ENCODE measurements at regions not wholly inside any gene's neighbourhood (a gene's known extent, or its start where the extent isn't known, plus 50 kb on each side); places are given as distances from the start of the nearest gene placed in this dataset.

DNA sequence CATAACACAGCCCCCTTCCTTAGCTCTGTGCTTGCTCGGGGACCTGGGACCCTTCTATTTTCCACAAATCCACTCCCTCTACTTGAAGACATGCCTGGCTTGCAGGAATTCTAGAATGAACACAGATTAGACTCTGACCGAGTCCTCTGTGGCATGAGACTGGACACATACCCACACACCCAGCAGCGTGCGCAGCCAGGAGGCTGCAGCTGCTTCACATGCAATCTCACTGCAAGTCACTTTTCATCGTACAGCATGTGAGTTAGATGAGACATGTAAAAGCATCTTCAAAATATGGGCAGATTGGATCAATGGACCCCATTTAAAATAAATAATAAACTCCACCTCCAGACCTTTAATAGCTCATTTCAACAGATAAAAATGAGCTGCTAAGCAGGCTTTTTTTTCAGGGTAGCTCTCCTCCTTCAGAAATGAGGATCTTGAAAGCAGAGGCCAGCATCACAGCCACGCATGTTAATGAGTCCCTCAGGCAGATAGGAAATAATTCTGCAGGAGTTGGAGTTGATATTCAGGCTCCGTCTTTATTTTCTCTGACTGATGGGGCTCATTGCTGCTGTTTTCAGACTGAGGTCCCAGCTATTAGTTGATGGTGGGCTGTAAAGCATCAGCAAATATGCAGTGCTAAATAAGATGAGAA is 215.1 kb upstream of the GGTLC1 start:
- TF ChIP-seq, protein P1, sequence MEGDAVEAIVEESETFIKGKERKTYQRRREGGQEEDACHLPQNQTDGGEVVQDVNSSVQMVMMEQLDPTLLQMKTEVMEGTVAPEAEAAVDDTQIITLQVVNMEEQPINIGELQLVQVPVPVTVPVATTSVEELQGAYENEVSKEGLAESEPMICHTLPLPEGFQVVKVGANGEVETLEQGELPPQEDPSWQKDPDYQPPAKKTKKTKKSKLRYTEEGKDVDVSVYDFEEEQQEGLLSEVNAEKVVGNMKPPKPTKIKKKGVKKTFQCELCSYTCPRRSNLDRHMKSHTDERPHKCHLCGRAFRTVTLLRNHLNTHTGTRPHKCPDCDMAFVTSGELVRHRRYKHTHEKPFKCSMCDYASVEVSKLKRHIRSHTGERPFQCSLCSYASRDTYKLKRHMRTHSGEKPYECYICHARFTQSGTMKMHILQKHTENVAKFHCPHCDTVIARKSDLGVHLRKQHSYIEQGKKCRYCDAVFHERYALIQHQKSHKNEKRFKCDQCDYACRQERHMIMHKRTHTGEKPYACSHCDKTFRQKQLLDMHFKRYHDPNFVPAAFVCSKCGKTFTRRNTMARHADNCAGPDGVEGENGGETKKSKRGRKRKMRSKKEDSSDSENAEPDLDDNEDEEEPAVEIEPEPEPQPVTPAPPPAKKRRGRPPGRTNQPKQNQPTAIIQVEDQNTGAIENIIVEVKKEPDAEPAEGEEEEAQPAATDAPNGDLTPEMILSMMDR (IDR thresholded peaks at IDR 0.05), result no peak
- no peak for TF ChIP-seq POLR2A (IDR thresholded peaks at IDR 0.05)

Data from gastroesophageal sphincter (tissue), 3 donors.